GM21737 (cell line): ENCODE measurements at regions not wholly inside any gene's neighbourhood (a gene's known extent, or its start where the extent isn't known, plus 50 kb on each side); places are given as distances from the start of the nearest gene placed in this dataset.
"Not testable (repeated sequence)": the region's sequence is repeated elsewhere in the genome, so short reads cannot be mapped to it uniquely, and the experiment has no call there.

ENCODE experiments used
- ATAC-seq: cut with Tn5 transposase; IDR thresholded peaks from one replicate; pipeline ENCODE4 v1.9.1; 2021; ENCODE audit warnings: mild to moderate bottlenecking, moderate library complexity; ENCODE audit not compliant: unreplicated experiment

DNA sequence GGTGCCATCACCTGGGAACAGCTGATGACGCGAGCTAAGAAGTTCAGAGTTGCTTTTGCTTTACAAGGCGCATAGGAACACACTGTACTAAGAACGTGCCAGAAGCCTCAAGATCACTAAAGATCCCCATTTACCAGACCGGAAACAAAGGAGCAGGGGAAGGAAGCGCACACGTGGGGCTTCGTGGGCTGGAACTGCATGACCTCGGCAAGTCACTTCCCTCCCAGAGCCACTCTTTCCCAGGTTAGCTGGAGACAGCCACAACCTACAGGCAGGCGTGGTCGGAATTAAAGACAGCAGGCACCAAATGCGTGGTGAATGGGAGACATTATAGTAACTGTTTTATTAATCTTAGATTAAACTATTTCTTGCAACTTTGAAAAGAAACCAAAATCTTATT lies 154.9 kb upstream of the IQSEC1 start:
- ATAC-seq, result not testable (repeated sequence)

DNA sequence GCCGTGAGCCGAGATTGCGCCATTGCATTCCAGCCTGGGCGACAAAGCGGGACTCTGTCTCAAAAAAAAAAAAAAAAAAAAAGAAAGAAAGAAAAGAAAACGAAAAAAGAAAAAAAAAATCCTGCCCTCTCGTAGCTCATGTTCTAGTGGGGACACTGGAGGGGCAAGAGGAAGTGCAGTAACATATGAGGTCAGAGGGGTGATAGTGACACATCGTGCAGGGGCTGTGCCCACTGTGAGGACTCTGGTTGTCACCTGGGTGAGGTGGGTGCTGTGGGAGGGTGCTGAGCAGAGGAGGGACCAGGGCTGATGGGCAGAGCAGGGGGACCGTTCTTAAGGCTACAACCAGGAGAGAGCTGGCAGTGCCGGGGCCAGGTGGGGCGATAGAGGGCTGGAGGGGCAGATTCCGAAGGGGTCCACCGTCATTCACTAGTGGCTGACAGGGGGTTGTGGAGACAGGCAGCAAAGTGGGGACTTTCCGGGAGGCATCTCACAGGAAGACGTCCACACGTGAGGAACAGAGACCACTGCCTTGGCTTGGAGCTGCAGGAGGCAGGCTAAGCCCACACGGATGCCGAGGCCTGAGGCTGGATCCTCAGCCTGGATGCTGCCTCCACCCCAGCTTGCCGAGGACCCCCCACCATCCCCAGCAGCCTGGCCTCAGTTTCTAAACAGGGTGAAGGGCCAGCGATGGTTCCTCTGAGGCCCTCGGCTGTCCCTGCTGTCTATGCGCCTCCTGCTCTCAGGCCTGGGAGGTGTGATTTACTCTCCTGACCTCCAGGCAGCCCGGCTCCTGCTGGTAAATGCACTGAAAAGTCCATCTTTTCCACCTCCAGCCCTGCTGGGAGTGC lies 154.3 kb upstream of the IQSEC1 start:
- ATAC-seq, result no peak

DNA sequence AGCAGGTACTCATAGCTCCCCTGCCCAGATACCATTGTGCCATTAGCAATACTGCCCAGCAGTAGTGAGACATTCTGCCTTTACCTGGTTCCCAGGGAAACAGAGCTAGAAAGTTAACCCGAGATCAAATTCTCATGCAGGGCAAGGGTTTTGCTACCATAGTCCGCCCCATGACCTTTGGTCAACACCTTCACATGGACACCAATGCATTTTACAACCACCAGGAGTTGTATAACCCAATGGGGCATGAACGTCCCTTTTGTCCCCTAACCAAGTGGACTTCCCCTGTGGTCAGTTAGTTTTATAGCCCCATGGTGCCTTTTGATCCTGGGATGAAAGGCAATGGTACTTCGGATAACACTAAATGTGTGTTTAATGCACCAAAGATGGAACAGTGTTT lies 151.7 kb upstream of the IQSEC1 start:
- ATAC-seq, result no peak

GRCh38 chr3:13223574-13224237 lies 150.5 kb upstream of the IQSEC1 start:
- no peak for ATAC-seq

DNA sequence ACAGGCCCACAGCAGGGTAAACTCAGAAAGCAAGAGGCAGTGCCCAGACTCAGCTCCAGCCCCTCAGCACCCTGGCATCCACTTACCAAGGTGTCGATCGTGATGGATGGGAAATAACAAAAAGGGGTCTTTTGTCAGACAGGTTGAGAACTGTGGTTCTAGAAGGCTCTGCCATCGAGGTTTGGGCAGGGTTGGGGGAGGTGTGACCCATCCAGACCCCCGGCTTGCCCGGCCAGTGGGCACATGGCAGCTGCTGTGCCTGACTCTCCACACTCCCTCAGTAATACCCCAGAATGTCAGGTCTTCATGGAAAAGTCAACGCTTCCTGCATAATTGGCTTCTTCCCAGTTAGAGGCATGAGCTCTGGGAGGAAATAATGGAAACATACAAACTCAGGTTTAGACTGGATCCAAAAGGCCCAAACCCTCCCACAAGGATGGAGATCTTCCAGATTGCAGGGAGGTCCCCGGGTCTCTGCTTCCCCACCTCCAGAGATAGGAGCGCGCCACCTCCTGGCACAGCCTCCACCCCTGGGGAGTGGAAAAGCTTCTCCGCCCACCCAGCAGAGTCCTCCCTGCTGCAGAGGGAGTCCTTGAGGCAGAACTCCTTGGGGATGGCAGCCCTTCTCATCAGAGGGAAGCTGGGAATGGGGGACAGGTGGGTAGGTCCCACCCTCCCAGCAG lies 149.8 kb upstream of the IQSEC1 start:
- no peak for ATAC-seq

DNA sequence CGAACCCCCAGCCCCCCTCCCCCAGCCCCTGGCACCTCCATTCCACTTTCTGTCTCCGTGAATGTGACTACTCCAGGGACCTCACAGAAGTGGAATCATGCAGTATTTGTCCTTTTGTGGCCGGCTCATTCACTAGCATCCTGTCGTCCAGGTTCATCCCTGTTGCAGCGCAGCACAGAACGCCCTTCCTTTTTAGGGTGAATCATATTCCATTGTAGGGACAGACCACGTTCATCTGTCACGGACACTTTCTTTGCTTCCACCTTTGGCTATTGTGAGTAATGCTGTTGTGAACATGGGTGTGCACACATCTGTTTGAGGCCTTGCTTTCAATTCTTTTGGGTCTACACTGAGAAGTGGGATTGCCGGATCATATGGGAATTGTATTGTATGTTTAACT lies 148.9 kb upstream of the IQSEC1 start:
- ATAC-seq, result no peak

- no peak for ATAC-seq
Observed at GRCh38 chr3:13221491-13222061, 148.3 kb upstream of the IQSEC1 start.

- ATAC-seq, result no peak
Observed at GRCh38 chr3:13220991-13221390, 147.8 kb upstream of the IQSEC1 start.

GRCh38 chr3:13219902-13220296 lies 146.7 kb upstream of the IQSEC1 start:
- ATAC-seq, result no peak

- ATAC-seq, result no peak
Observed at GRCh38 chr3:13219077-13219901, 146.1 kb upstream of the IQSEC1 start.

GRCh38 chr3:13218541-13218908 lies 145.3 kb upstream of the IQSEC1 start:
- no peak for ATAC-seq

DNA sequence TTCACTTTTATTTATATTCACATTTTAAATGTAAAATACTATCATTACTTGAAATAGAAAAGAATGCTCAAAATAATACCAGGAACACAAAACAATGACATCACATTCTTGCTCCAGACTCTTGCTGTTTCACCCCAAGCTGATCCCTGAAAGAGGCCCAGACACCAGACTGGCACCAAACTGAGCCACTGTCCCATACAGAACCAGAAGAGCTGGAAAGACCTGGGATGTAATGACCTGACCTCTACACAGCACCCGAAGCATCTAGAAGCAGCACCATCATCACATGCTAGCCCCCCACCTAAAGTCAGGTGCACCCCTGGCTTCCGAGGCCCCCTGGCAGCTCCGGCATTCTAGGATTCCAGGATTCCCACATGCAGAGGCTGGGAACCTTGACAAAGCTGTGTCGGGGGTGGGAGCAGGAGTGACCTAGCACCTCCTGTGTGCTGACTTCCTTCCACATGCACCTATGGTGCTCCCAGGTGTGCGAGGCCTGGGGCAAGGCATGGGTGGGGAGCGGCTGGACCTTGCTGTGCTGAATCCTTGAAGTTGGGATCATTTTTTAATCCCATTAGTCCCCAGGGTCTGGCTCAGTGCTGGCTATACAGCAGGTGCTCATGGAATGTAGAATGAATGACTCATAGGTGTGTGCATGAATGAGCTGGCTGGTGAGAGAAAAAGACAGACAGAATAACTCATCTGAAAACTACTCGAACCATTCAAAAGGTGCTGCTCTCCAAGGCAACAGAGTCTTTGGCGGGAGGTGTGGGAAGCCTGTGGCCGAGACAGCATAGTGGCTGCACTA lies 144.7 kb upstream of the IQSEC1 start:
- ATAC-seq, result no peak

DNA sequence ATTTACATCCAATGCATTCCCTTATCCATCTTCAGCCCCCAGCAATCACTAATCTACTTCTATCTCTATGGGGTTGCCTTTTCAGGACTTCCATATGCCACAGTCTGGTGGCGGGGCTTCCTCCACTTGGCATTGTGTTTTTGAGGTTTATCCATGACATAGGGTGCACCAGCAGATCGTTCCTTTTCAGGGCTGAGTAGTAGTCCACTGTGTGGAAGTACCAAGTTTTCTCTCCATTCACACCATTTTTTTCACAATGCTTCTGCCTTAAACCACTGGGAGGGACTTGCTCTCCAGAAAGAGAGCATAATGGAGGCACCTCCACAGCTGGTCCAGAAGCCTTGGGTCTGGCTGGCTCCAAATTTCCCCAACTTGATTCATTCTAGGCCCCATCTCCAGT lies 144.0 kb upstream of the IQSEC1 start:
- no peak for ATAC-seq

GRCh38 chr3:13215940-13216546 lies 142.8 kb upstream of the IQSEC1 start:
- no peak for ATAC-seq

GRCh38 chr3:13214847-13215472 lies 141.7 kb upstream of the IQSEC1 start:
- no peak for ATAC-seq

GRCh38 chr3:13213911-13214846 lies 140.9 kb upstream of the IQSEC1 start:
- no peak for ATAC-seq

GRCh38 chr3:13213490-13213889 lies 140.3 kb upstream of the IQSEC1 start:
- no peak for ATAC-seq
